ENCODE measurements at regions not wholly inside any gene's neighbourhood (a gene's known extent, or its start where the extent isn't known, plus 50 kb on each side); places are given as distances from the start of the nearest gene placed in this dataset.

GRCh38 chr15:70566047-70566835, 197.1 kb downstream of the UACA start:
- DNase-seq = no peak
- peaks cover 1% of the 10 kb centered on the region for H3K4me1 ChIP-seq (ENCODE audit: insufficient read depth)
- H3K27me3 ChIP-seq = no peaks in the 10 kb centered on the region
- intact Hi-C loops (cut with DNase I) = no loop called here
- no peak overlapping the region for H3K4me3 ChIP-seq
- H3K9me3 ChIP-seq = no peaks in the 10 kb centered on the region
- no peaks in the 10 kb centered on the region for H3K36me3 ChIP-seq
- TF ChIP-seq, protein P1, sequence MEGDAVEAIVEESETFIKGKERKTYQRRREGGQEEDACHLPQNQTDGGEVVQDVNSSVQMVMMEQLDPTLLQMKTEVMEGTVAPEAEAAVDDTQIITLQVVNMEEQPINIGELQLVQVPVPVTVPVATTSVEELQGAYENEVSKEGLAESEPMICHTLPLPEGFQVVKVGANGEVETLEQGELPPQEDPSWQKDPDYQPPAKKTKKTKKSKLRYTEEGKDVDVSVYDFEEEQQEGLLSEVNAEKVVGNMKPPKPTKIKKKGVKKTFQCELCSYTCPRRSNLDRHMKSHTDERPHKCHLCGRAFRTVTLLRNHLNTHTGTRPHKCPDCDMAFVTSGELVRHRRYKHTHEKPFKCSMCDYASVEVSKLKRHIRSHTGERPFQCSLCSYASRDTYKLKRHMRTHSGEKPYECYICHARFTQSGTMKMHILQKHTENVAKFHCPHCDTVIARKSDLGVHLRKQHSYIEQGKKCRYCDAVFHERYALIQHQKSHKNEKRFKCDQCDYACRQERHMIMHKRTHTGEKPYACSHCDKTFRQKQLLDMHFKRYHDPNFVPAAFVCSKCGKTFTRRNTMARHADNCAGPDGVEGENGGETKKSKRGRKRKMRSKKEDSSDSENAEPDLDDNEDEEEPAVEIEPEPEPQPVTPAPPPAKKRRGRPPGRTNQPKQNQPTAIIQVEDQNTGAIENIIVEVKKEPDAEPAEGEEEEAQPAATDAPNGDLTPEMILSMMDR (IDR thresholded peaks at IDR 0.05) = no peak
- TF ChIP-seq EP300 (IDR thresholded peaks at IDR 0.05) (no peak), POLR2A (IDR thresholded peaks at IDR 0.05) (no peak)
- no peak overlapping the region for H3K27ac ChIP-seq
- WGBS, 3 donors = 47 to 50% (median 49%) methylated on average over 14 of the region's 14 CpGs

- H3K27ac ChIP-seq = no peak overlapping the region
- 94 to 98% (median 98%) methylated on average over 6 of the region's 6 CpGs for WGBS, 3 donors
- intact Hi-C loops (cut with DNase I) = no loop called here
- H3K36me3 ChIP-seq = no peaks in the 10 kb centered on the region
- TF ChIP-seq, protein P1 (IDR thresholded peaks at IDR 0.05) = no peak
- TF ChIP-seq POLR2A (IDR thresholded peaks at IDR 0.05) = no peak
- no peak for TF ChIP-seq EP300 (IDR thresholded peaks at IDR 0.05)
- DNase-seq = no peak
- no peaks in the 10 kb centered on the region for H3K9me3 ChIP-seq
- H3K27me3 ChIP-seq = no peaks in the 10 kb centered on the region
- no peak overlapping the region for H3K4me3 ChIP-seq
- H3K4me1 ChIP-seq (ENCODE audit: insufficient read depth) = peaks cover 2% of the 10 kb centered on the region
These were observed 199.7 kb downstream of the UACA start for GRCh38 chr15:70563561-70564095.

- H3K36me3 ChIP-seq = no peaks in the 10 kb centered on the region
- no peak overlapping the region for H3K27ac ChIP-seq
- peaks cover 2% of the 10 kb centered on the region for H3K4me1 ChIP-seq (ENCODE audit: insufficient read depth)
- 63 to 74% (median 65%) methylated on average over 2 of the region's 2 CpGs for WGBS, 3 donors
- H3K9me3 ChIP-seq = no peaks in the 10 kb centered on the region
- no peaks in the 10 kb centered on the region for H3K27me3 ChIP-seq
- intact Hi-C loops (cut with DNase I) = no loop called here
- H3K4me3 ChIP-seq = no peak overlapping the region
- TF ChIP-seq POLR2A (IDR thresholded peaks at IDR 0.05) (no peak), EP300 (IDR thresholded peaks at IDR 0.05) (no peak)
- TF ChIP-seq, protein P1 (IDR thresholded peaks at IDR 0.05) = no peak
- no peak for DNase-seq
These were observed 200.5 kb downstream of the UACA start for GRCh38 chr15:70562906-70563305.

- intact Hi-C loops (cut with DNase I) = no loop called here
- no peaks in the 10 kb centered on the region for H3K36me3 ChIP-seq
- DNase-seq = no peak
- no peak overlapping the region for H3K4me3 ChIP-seq
- no peak overlapping the region for H3K27ac ChIP-seq
- H3K4me1 ChIP-seq (ENCODE audit: insufficient read depth) = peaks cover 2% of the 10 kb centered on the region
- WGBS, 3 donors = 94 to 98% (median 97%) methylated on average over 7 of the region's 7 CpGs
- TF ChIP-seq, protein P1 (IDR thresholded peaks at IDR 0.05) = no peak
- TF ChIP-seq POLR2A (IDR thresholded peaks at IDR 0.05) (no peak), EP300 (IDR thresholded peaks at IDR 0.05) (no peak)
- no peaks in the 10 kb centered on the region for H3K27me3 ChIP-seq
- H3K9me3 ChIP-seq = no peaks in the 10 kb centered on the region
These were observed 201.5 kb downstream of the UACA start for GRCh38 chr15:70561885-70562284.
